HG02840 (cell line): ENCODE measurements at regions not wholly inside any gene's neighbourhood (a gene's known extent, or its start where the extent isn't known, plus 50 kb on each side); places are given as distances from the start of the nearest gene placed in this dataset.

Source experiments
- ATAC-seq: cut with Tn5 transposase; IDR thresholded peaks from one replicate; pipeline ENCODE4 v1.9.1; 2021; ENCODE audit warnings: mild to moderate bottlenecking, moderate library complexity, moderate number of reproducible peaks; ENCODE audit not compliant: unreplicated experiment, low FRiP score

- no peak for ATAC-seq
Measured at GRCh38 chr4:176843710-176844109, 51.0 kb upstream of the VEGFC start.

GRCh38 chr4:176844448-176844847 is 51.7 kb upstream of the VEGFC start:
- ATAC-seq = no peak

- no peak for ATAC-seq
Measured at GRCh38 chr4:176845636-176846035, 52.9 kb upstream of the VEGFC start.

- ATAC-seq = no peak
Measured at GRCh38 chr4:176849076-176849475, 56.4 kb upstream of the VEGFC start.

- ATAC-seq = no peak
Measured at GRCh38 chr4:176850436-176850835, 57.7 kb upstream of the VEGFC start.

- no peak for ATAC-seq
Measured at GRCh38 chr4:176856421-176856820, 63.7 kb upstream of the VEGFC start.

- ATAC-seq = no peak
Measured at GRCh38 chr4:176858839-176859238, 66.1 kb upstream of the VEGFC start.

GRCh38 chr4:176864238-176864637 is 71.5 kb upstream of the VEGFC start:
- ATAC-seq = no peak

GRCh38 chr4:176868676-176869075 is 76.0 kb upstream of the VEGFC start:
- ATAC-seq = no peak

- ATAC-seq = no peak
Measured at GRCh38 chr4:176872461-176872860, 79.7 kb upstream of the VEGFC start.

- no peak for ATAC-seq
Measured at GRCh38 chr4:176874721-176875445, 82.2 kb upstream of the VEGFC start.

- no peak for ATAC-seq
Measured at GRCh38 chr4:176875446-176875930, 82.8 kb upstream of the VEGFC start.

GRCh38 chr4:176879380-176880116 is 86.8 kb upstream of the VEGFC start:
- ATAC-seq = no peak

GRCh38 chr4:176882206-176882605 is 89.5 kb upstream of the VEGFC start:
- no peak for ATAC-seq

- no peak for ATAC-seq
Measured at GRCh38 chr4:176883108-176883550, 90.4 kb upstream of the VEGFC start.

GRCh38 chr4:176883681-176884418 is 91.1 kb upstream of the VEGFC start:
- ATAC-seq = no peak

GRCh38 chr4:176885224-176885623 is 92.5 kb upstream of the VEGFC start:
- no peak for ATAC-seq

- ATAC-seq = no peak
Measured at GRCh38 chr4:176886135-176886534, 93.4 kb upstream of the VEGFC start.

GRCh38 chr4:176889776-176890175 is 97.1 kb upstream of the VEGFC start:
- ATAC-seq = no peak

GRCh38 chr4:176894498-176894897 is 101.8 kb upstream of the VEGFC start:
- ATAC-seq = no peak

GRCh38 chr4:176896211-176896610 is 103.5 kb upstream of the VEGFC start:
- no peak for ATAC-seq
